ENCODE measurements at regions not wholly inside any gene's neighbourhood (a gene's known extent, or its start where the extent isn't known, plus 50 kb on each side); places are given as distances from the start of the nearest gene placed in this dataset.

DNA sequence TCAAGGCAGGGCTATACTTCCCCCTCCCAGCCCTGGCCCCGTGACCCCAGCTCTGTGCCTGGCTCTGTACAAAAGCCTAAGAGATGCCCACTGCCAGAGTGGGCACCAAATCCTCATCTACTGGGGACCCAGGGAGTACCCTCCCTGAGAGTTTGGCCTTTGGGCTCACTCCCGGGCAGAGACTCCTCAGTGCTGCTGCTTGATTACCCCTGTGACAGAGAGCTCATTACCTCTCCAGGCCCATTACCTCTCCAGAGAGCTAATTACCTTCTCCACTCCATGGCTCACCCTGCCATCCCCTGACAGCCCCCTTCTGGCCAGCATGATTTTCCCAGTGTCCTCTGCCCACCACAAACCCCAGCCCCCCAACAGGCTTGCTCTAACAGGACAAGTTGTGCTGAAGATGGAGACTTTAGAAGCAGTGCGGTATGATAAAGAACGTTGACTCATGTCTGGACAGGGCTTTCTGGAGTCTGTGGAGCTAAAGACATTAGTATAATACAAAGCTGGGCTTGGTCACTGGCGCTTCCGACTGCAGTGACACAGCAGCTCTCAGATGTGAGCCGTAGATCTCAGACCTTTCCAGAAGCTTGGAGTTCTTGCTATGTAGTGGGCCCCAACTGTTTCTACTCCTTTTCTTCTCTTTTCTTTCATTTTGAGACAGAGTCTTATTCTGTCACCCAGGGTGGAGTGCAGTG, 111.3 kb upstream of the KCTD7 start:
- TF ChIP-seq, protein P1, sequence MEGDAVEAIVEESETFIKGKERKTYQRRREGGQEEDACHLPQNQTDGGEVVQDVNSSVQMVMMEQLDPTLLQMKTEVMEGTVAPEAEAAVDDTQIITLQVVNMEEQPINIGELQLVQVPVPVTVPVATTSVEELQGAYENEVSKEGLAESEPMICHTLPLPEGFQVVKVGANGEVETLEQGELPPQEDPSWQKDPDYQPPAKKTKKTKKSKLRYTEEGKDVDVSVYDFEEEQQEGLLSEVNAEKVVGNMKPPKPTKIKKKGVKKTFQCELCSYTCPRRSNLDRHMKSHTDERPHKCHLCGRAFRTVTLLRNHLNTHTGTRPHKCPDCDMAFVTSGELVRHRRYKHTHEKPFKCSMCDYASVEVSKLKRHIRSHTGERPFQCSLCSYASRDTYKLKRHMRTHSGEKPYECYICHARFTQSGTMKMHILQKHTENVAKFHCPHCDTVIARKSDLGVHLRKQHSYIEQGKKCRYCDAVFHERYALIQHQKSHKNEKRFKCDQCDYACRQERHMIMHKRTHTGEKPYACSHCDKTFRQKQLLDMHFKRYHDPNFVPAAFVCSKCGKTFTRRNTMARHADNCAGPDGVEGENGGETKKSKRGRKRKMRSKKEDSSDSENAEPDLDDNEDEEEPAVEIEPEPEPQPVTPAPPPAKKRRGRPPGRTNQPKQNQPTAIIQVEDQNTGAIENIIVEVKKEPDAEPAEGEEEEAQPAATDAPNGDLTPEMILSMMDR (conservative IDR thresholded peaks at IDR 0.05; ENCODE audit: low read depth, low read length) = no peak
- TF ChIP-seq EZH2 (IDR thresholded peaks at IDR 0.05; ENCODE audit: low read length, unreplicated experiment) (no peak), EZH2phosphoT487 (IDR thresholded peaks at IDR 0.05; ENCODE audit: borderline replicate concordance, low read length) (no peak)
